SK-N-SH treated with all-trans-retinoic acid at 6 μM for 48 hours (cell line): ENCODE measurements at regions not wholly inside any gene's neighbourhood (a gene's known extent, or its start where the extent isn't known, plus 50 kb on each side); places are given as distances from the start of the nearest gene placed in this dataset.

ENCODE experiments used
- ATAC-seq: fragments of 200-7000 bp; cut with Tn5 transposase; 3 replicates; pipeline ENCODE4 v1.9.1; 2020; ENCODE audit warnings: mild to moderate bottlenecking, moderate library complexity
- BACH2 ChIP-seq: fragments of 250-450 bp; sonication (Bioruptor Pico); IDR thresholded peaks from 2 replicates; pipeline ENCODE4 v1.9.0; 2021; ENCODE audit warnings: mild to moderate bottlenecking, borderline replicate concordance
- CSDC2 ChIP-seq: fragments of 250-450 bp; sonication (Bioruptor Pico); IDR thresholded peaks from 2 replicates; pipeline ENCODE4 v1.5.0; 2020; ENCODE audit warnings: mild to moderate bottlenecking, moderate library complexity
- ESRRG ChIP-seq: fragments of 250-450 bp; sonication (Bioruptor Pico); IDR thresholded peaks from 2 replicates; pipeline ENCODE4 v1.6.1; 2021; ENCODE audit warnings: mild to moderate bottlenecking
- GLIS3 ChIP-seq: fragments of 250-450 bp; sonication (Bioruptor Pico); IDR thresholded peaks from 2 replicates; pipeline ENCODE4 v1.5.0; 2020; ENCODE audit warnings: mild to moderate bottlenecking, moderate library complexity
- ISL1 ChIP-seq: fragments of 250-450 bp; sonication (Bioruptor Pico); IDR thresholded peaks from 2 replicates; pipeline ENCODE4 v2.1.2; 2022; ENCODE audit warnings: mild to moderate bottlenecking, moderate library complexity
- PPARA ChIP-seq: fragments of 250-450 bp; sonication (Bioruptor Pico); IDR thresholded peaks from 2 replicates; pipeline ENCODE4 v1.5.0; 2020; ENCODE audit warnings: mild to moderate bottlenecking, borderline replicate concordance
- TCF4 ChIP-seq: fragments of 250-450 bp; sonication (Bioruptor Pico); IDR thresholded peaks from 2 replicates; pipeline ENCODE4 v1.8.0; 2021; ENCODE audit warnings: mild to moderate bottlenecking, moderate library complexity, borderline replicate concordance
- ZFP3 ChIP-seq: fragments of 250-450 bp; sonication (Bioruptor Pico); IDR thresholded peaks from 2 replicates; pipeline ENCODE4 v1.5.0; 2020; ENCODE audit warnings: mild to moderate bottlenecking, moderate library complexity
- ZNF565 ChIP-seq: fragments of 450-650 bp; formaldehyde crosslinking; conservative IDR thresholded peaks from 2 replicates; pipeline ENCODE4 v1.5.0; 2020; ENCODE audit warnings: low read depth, mild to moderate bottlenecking, moderate library complexity
- ZNF70 ChIP-seq: fragments of 450-650 bp; formaldehyde crosslinking; IDR thresholded peaks from 2 replicates; pipeline ENCODE4 v1.5.0; 2020; ENCODE audit warnings: mild to moderate bottlenecking, moderate library complexity
- TF ChIP-seq, protein P1 (sequence below): fragments of 250-450 bp; sonication (Bioruptor Pico); IDR thresholded peaks from 2 replicates; pipeline ENCODE4 v1.5.0; 2020; ENCODE audit warnings: mild to moderate bottlenecking, moderate library complexity
- TF ChIP-seq, protein P2 (sequence below): fragments of 250-450 bp; sonication (Bioruptor Pico); IDR thresholded peaks from 2 replicates; pipeline ENCODE4 v1.5.1; 2020; ENCODE audit warnings: low read depth, mild to moderate bottlenecking, moderate library complexity
- TF ChIP-seq, protein P3 (sequence below): fragments of 250-450 bp; sonication (Bioruptor Pico); IDR thresholded peaks from 2 replicates; pipeline ENCODE4 v1.5.1; 2021; ENCODE audit warnings: mild to moderate bottlenecking, moderate library complexity

DNA sequence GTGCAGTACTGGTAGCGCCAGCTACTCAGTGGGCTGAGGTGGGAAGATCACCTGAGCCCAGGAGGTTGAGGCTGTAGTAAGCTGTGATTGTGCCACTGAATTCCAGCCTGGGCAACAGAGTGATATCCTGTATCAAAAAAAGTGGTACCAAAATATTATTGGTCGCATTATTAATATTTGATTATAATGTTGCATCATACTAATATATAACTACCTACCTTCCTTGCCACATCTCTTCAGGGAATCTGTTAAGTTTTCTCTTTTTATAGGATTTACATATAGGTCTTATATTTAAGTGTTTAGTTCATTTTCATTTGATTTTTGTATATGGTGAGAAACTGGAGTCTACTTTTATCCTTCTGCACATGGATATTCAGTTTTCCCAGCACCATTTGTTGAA lies 66.3 kb upstream of the PHACTR3 start:
- ATAC-seq = no peak
- TF ChIP-seq ESRRG (no peak), CSDC2 (no peak), ZNF565 (CRISPR knock-in tag) (no peak), TCF4 (CRISPR knock-in tag) (no peak), ZFP3 (CRISPR knock-in tag) (no peak), BACH2 (no peak), ISL1 (CRISPR knock-in tag) (no peak), ZNF70 (CRISPR knock-in tag) (no peak), GLIS3 (CRISPR knock-in tag) (no peak)
- TF ChIP-seq, protein P1, sequence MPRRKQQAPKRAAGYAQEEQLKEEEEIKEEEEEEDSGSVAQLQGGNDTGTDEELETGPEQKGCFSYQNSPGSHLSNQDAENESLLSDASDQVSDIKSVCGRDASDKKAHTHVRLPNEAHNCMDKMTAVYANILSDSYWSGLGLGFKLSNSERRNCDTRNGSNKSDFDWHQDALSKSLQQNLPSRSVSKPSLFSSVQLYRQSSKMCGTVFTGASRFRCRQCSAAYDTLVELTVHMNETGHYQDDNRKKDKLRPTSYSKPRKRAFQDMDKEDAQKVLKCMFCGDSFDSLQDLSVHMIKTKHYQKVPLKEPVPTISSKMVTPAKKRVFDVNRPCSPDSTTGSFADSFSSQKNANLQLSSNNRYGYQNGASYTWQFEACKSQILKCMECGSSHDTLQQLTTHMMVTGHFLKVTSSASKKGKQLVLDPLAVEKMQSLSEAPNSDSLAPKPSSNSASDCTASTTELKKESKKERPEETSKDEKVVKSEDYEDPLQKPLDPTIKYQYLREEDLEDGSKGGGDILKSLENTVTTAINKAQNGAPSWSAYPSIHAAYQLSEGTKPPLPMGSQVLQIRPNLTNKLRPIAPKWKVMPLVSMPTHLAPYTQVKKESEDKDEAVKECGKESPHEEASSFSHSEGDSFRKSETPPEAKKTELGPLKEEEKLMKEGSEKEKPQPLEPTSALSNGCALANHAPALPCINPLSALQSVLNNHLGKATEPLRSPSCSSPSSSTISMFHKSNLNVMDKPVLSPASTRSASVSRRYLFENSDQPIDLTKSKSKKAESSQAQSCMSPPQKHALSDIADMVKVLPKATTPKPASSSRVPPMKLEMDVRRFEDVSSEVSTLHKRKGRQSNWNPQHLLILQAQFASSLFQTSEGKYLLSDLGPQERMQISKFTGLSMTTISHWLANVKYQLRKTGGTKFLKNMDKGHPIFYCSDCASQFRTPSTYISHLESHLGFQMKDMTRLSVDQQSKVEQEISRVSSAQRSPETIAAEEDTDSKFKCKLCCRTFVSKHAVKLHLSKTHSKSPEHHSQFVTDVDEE (CRISPR knock-in tag) = no peak
- TF ChIP-seq, protein P2, sequence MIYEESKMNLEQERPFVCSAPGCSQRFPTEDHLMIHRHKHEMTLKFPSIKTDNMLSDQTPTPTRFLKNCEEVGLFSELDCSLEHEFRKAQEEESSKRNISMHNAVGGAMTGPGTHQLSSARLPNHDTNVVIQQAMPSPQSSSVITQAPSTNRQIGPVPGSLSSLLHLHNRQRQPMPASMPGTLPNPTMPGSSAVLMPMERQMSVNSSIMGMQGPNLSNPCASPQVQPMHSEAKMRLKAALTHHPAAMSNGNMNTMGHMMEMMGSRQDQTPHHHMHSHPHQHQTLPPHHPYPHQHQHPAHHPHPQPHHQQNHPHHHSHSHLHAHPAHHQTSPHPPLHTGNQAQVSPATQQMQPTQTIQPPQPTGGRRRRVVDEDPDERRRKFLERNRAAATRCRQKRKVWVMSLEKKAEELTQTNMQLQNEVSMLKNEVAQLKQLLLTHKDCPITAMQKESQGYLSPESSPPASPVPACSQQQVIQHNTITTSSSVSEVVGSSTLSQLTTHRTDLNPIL (CRISPR knock-in tag) = no peak
- TF ChIP-seq, protein P3, sequence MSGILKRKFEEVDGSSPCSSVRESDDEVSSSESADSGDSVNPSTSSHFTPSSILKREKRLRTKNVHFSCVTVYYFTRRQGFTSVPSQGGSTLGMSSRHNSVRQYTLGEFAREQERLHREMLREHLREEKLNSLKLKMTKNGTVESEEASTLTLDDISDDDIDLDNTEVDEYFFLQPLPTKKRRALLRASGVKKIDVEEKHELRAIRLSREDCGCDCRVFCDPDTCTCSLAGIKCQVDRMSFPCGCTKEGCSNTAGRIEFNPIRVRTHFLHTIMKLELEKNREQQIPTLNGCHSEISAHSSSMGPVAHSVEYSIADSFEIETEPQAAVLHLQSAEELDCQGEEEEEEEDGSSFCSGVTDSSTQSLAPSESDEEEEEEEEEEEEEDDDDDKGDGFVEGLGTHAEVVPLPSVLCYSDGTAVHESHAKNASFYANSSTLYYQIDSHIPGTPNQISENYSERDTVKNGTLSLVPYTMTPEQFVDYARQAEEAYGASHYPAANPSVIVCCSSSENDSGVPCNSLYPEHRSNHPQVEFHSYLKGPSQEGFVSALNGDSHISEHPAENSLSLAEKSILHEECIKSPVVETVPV = no peak

DNA sequence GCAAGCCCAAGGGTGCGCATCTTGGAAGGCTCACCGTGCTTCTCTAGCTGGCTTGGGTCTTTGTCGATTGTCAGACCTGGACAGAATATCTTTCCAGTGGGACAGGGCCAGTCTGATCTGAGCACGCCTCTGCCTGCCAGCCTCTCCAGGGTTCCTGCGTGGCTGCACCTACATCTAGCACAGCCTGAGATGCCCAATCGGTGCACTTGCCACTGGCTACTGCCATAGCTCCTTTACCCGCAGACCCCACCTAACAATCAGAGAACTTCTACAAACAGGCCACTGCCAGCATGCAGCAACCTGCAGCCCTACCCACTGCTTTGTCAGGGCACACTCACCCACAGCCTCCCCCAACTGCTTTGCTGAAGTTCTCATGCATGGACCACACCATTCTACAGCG lies 56.7 kb upstream of the PHACTR3 start:
- no peak for ATAC-seq
- TF ChIP-seq ZNF565 (CRISPR knock-in tag) (no peak), ISL1 (CRISPR knock-in tag) (no peak), PPARA (CRISPR knock-in tag) (no peak), GLIS3 (CRISPR knock-in tag) (no peak)
- TF ChIP-seq, protein P3 = no peak
- TF ChIP-seq, protein P1 (CRISPR knock-in tag) = no peak
- TF ChIP-seq, all 23 proteins: peak for 0
